WERI-Rb-1 (cell line): ENCODE measurements at regions not wholly inside any gene's neighbourhood (a gene's known extent, or its start where the extent isn't known, plus 50 kb on each side); places are given as distances from the start of the nearest gene placed in this dataset.

Source experiments
- DNase-seq: peaks from one replicate; pipeline ENCODE4 v3.0.0-alpha.2; 2020
- H3K27ac ChIP-seq: fragments of 250-450 bp; sonication (Bioruptor Pico); 2 replicates; pipeline ENCODE4 v1.5.1; 2020; ENCODE audit warnings: mild to moderate bottlenecking, moderate library complexity
- H3K27me3 ChIP-seq: fragments of 250-450 bp; sonication (Bioruptor Pico); 2 replicates; pipeline ENCODE4 v1.5.1; 2021; ENCODE audit warnings: mild to moderate bottlenecking, low read depth, moderate library complexity; ENCODE audit not compliant: insufficient read depth, severe bottlenecking
- H3K36me3 ChIP-seq: fragments of 250-450 bp; sonication (Bioruptor Pico); 2 replicates; pipeline ENCODE4 v1.5.1; 2020; ENCODE audit warnings: mild to moderate bottlenecking, moderate library complexity
- H3K4me3 ChIP-seq: 2 replicates; pipeline ENCODE4 v1.5.1; 2011; ENCODE audit warnings: low read depth, mild to moderate bottlenecking, control low read depth, low read length
- H3K9me3 ChIP-seq: fragments of 250-450 bp; sonication (Bioruptor Pico); 2 replicates; pipeline ENCODE4 v1.5.1; 2021; ENCODE audit warnings: mild to moderate bottlenecking, moderate library complexity; ENCODE audit not compliant: severe bottlenecking
- CTCF ChIP-seq: IDR thresholded peaks from 2 replicates; pipeline ENCODE4 v1.5.1; 2011; ENCODE audit warnings: low read depth, mild to moderate bottlenecking, control low read depth, inconsistent platforms, low read length

- no peak overlapping the region for H3K27ac ChIP-seq
- H3K36me3 ChIP-seq: no peaks in the 10 kb centered on the region
- TF ChIP-seq CTCF: no peak
- DNase-seq: no peak
- H3K4me3 ChIP-seq: no peak overlapping the region
- no peaks in the 10 kb centered on the region for H3K9me3 ChIP-seq
- no peaks in the 10 kb centered on the region for H3K27me3 ChIP-seq
Measured at GRCh38 chr6:51025082-51025777, 206.6 kb downstream of the TFAP2B start.

- no peak for DNase-seq
- no peaks in the 10 kb centered on the region for H3K9me3 ChIP-seq
- H3K4me3 ChIP-seq: no peak overlapping the region
- no peaks in the 10 kb centered on the region for H3K27me3 ChIP-seq
- H3K36me3 ChIP-seq: no peaks in the 10 kb centered on the region
- no peak for TF ChIP-seq CTCF
- H3K27ac ChIP-seq: no peak overlapping the region
Measured at GRCh38 chr6:51027283-51028065, 208.8 kb downstream of the TFAP2B start.

GRCh38 chr6:51028276-51028675 lies 209.6 kb downstream of the TFAP2B start:
- Histone ChIP-seq H3K36me3 (no peaks in the 10 kb centered on the region), H3K27ac (no peak overlapping the region), H3K4me3 (no peak overlapping the region), H3K9me3 (no peaks in the 10 kb centered on the region), H3K27me3 (no peaks in the 10 kb centered on the region)
- no peak for TF ChIP-seq CTCF
- no peak for DNase-seq

GRCh38 chr6:51029561-51029960 lies 210.9 kb downstream of the TFAP2B start:
- Histone ChIP-seq H3K27me3 (no peaks in the 10 kb centered on the region), H3K9me3 (no peaks in the 10 kb centered on the region), H3K27ac (no peak overlapping the region), H3K36me3 (no peaks in the 10 kb centered on the region), H3K4me3 (no peak overlapping the region)
- DNase-seq: no peak
- no peak for TF ChIP-seq CTCF

- H3K4me3 ChIP-seq: no peak overlapping the region
- TF ChIP-seq CTCF: no peak
- H3K27me3 ChIP-seq: no peaks in the 10 kb centered on the region
- no peak overlapping the region for H3K27ac ChIP-seq
- H3K9me3 ChIP-seq: no peaks in the 10 kb centered on the region
- H3K36me3 ChIP-seq: no peaks in the 10 kb centered on the region
- DNase-seq: no peak
Measured at GRCh38 chr6:51045548-51045947, 226.9 kb downstream of the TFAP2B start.
